ENCODE measurements at regions not wholly inside any gene's neighbourhood (a gene's known extent, or its start where the extent isn't known, plus 50 kb on each side); places are given as distances from the start of the nearest gene placed in this dataset.

DNA sequence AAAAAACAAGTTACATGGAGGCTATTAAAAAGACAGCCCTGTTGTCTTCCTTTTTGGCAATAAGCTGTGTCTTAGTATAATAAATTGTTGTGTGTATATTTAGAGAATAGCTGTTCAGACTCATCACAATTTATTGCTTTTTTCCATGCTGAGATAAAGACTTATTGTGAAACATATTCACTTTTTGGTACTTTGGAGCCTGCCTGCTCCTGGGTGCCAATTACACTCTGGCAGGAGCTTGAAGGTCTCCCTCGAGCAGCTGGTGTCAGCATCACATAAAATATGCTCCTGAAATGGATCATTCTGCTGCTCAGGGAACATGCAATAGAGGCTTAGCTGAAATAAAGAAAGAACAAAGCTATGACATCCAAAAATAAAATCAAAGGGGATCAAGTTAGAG, 211.6 kb upstream of the DKK2 start:
- no peak for TF ChIP-seq EZH2 (IDR thresholded peaks at IDR 0.05; ENCODE audit: borderline replicate concordance, low read length)
- TF ChIP-seq, protein P1, sequence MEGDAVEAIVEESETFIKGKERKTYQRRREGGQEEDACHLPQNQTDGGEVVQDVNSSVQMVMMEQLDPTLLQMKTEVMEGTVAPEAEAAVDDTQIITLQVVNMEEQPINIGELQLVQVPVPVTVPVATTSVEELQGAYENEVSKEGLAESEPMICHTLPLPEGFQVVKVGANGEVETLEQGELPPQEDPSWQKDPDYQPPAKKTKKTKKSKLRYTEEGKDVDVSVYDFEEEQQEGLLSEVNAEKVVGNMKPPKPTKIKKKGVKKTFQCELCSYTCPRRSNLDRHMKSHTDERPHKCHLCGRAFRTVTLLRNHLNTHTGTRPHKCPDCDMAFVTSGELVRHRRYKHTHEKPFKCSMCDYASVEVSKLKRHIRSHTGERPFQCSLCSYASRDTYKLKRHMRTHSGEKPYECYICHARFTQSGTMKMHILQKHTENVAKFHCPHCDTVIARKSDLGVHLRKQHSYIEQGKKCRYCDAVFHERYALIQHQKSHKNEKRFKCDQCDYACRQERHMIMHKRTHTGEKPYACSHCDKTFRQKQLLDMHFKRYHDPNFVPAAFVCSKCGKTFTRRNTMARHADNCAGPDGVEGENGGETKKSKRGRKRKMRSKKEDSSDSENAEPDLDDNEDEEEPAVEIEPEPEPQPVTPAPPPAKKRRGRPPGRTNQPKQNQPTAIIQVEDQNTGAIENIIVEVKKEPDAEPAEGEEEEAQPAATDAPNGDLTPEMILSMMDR (conservative IDR thresholded peaks at IDR 0.05 in 1 of 2, IDR thresholded peaks at IDR 0.05 in 1 of 2; ENCODE audit: extremely low read depth in 1 of 2, insufficient read depth in 1 of 2, low read depth in 1 of 2, low read length in 2 of 2): no peak

All from mammary epithelial cell (primary cell).